Thyroid gland (tissue), 4 donors: ENCODE measurements at regions not wholly inside any gene's neighbourhood (a gene's known extent, or its start where the extent isn't known, plus 50 kb on each side); places are given as distances from the start of the nearest gene placed in this dataset.

Experiments
- POLR2A ChIP-seq, 2 donors: fragments of 450-650 bp; IDR thresholded peaks; one replicate each; pipeline ENCODE4 v1.6.1; 2017; ENCODE audit warnings: antibody characterized with exemption in 2 of 2, mild to moderate bottlenecking in 2 of 2, moderate library complexity in 1 of 2
- TF ChIP-seq, protein P1 (sequence below), 6 experiments: fragments of 200-600 bp in 3 of 6; fragments of 450-650 bp in 3 of 6; sonication (generic) in 3 of 6; IDR thresholded peaks; one replicate each; pipeline ENCODE4 v1.5.1; 2016 to 2019; ENCODE audit warnings: antibody characterized with exemption in 6 of 6, mild to moderate bottlenecking in 2 of 6, inconsistent platforms in 1 of 6, moderate library complexity in 1 of 6

- no peak for TF ChIP-seq POLR2A (IDR thresholded peaks at IDR 0.05)
- TF ChIP-seq, protein P1, sequence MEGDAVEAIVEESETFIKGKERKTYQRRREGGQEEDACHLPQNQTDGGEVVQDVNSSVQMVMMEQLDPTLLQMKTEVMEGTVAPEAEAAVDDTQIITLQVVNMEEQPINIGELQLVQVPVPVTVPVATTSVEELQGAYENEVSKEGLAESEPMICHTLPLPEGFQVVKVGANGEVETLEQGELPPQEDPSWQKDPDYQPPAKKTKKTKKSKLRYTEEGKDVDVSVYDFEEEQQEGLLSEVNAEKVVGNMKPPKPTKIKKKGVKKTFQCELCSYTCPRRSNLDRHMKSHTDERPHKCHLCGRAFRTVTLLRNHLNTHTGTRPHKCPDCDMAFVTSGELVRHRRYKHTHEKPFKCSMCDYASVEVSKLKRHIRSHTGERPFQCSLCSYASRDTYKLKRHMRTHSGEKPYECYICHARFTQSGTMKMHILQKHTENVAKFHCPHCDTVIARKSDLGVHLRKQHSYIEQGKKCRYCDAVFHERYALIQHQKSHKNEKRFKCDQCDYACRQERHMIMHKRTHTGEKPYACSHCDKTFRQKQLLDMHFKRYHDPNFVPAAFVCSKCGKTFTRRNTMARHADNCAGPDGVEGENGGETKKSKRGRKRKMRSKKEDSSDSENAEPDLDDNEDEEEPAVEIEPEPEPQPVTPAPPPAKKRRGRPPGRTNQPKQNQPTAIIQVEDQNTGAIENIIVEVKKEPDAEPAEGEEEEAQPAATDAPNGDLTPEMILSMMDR (IDR thresholded peaks at IDR 0.05) = no peak
Observed at GRCh38 chr6:168796106-168796505, 355.1 kb downstream of the SMOC2 start.
